A204.1 (cell line): ENCODE measurements at regions not wholly inside any gene's neighbourhood (a gene's known extent, or its start where the extent isn't known, plus 50 kb on each side); places are given as distances from the start of the nearest gene placed in this dataset.
"Not testable (repeated sequence)": the region's sequence is repeated elsewhere in the genome, so short reads cannot be mapped to it uniquely, and the experiment has no call there.

Experiments used
- FAIRE-seq: peaks from 2 replicates; lab custom pipeline; 2012; peaks lifted over from hg19 to GRCh38; lab: Jason Lieb, UNC

- not testable (repeated sequence) for FAIRE-seq
Observed at GRCh38 chr4:23944556-23944955, 54.7 kb upstream of the PPARGC1A start.

- FAIRE-seq = no peak
Observed at GRCh38 chr4:23943478-23943877, 53.6 kb upstream of the PPARGC1A start.

- FAIRE-seq = no peak
Observed at GRCh38 chr4:23942471-23942870, 52.6 kb upstream of the PPARGC1A start.
